WTC11 (cell line): ENCODE measurements at regions not wholly inside any gene's neighbourhood (a gene's known extent, or its start where the extent isn't known, plus 50 kb on each side); places are given as distances from the start of the nearest gene placed in this dataset.

Experiments used
- ATAC-seq: fragments of 200-7000 bp; cut with Tn5 transposase; 2 replicates; pipeline ENCODE4 v1.10.0; 2021; ENCODE audit warnings: mild to moderate bottlenecking, moderate library complexity
- CTCF ChIA-PET: fragments of 300-600 bp; sonication (Branson Sonifier 250); formaldehyde crosslinking; loops from one replicate; lab custom pipeline; 2021; ENCODE audit warnings: antibody characterized with exemption; lab: Charles Lee
- POLR2A ChIA-PET: fragments of 350-600 bp; sonication (Branson Sonifier 250); formaldehyde crosslinking; loops from one replicate; lab custom pipeline; 2021; ENCODE audit warnings: antibody characterized with exemption; lab: Charles Lee
- DNase-seq: peaks from one replicate; pipeline ENCODE4 v3.0.0; 2021; ENCODE audit warnings: low spot score
- H3K27ac Mint-ChIP-seq: 2 replicates; pipeline ENCODE4 v1.8.0; 2021; ENCODE audit warnings: mixed read lengths
- H3K27me3 Mint-ChIP-seq: 2 replicates; pipeline ENCODE4 v1.8.0; 2021; ENCODE audit warnings: low read depth, mild to moderate bottlenecking, moderate library complexity, mixed read lengths
- H3K36me3 Mint-ChIP-seq: 2 replicates; pipeline ENCODE4 v1.8.0; 2021; ENCODE audit warnings: mixed read lengths
- H3K4me1 Mint-ChIP-seq: 2 replicates; pipeline ENCODE4 v1.8.0; 2022; ENCODE audit warnings: mixed read lengths
- H3K4me3 Mint-ChIP-seq: 2 replicates; pipeline ENCODE4 v1.8.0; 2021; ENCODE audit warnings: mild to moderate bottlenecking, moderate library complexity, mixed read lengths
- H3K9me3 Mint-ChIP-seq: 2 replicates; pipeline ENCODE4 v1.8.0; 2021; ENCODE audit warnings: mixed read lengths
- ATF1 ChIP-seq: sonication (generic); formaldehyde crosslinking; IDR thresholded peaks from 2 replicates; pipeline ENCODE4 v1.8.1; 2023; ENCODE audit warnings: mild to moderate bottlenecking, moderate library complexity, missing genetic modification reagents
- CREB1 ChIP-seq: sonication (generic); formaldehyde crosslinking; IDR thresholded peaks from 2 replicates; pipeline ENCODE4 v1.8.0; 2023; ENCODE audit warnings: mild to moderate bottlenecking, missing genetic modification reagents
- GRHL2 ChIP-seq: fragments of 250-450 bp; sonication (Bioruptor Pico); IDR thresholded peaks from 2 replicates; pipeline ENCODE4 v1.8.0; 2022; ENCODE audit warnings: mild to moderate bottlenecking, moderate library complexity; ENCODE audit not compliant: insufficient replicate concordance, severe bottlenecking
- GTF2I ChIP-seq: fragments of 250-450 bp; sonication (Bioruptor Pico); conservative IDR thresholded peaks from 2 replicates; pipeline ENCODE4 v1.4.0; 2021; ENCODE audit warnings: mild to moderate bottlenecking
- KAT7 ChIP-seq: sonication (generic); formaldehyde crosslinking; IDR thresholded peaks from 2 replicates; pipeline ENCODE4 v1.8.1; 2023; ENCODE audit warnings: missing genetic modification reagents, mild to moderate bottlenecking, borderline replicate concordance
- MYBL2 ChIP-seq: sonication (generic); formaldehyde crosslinking; IDR thresholded peaks from 2 replicates; pipeline ENCODE4 v1.8.1; 2023; ENCODE audit warnings: mild to moderate bottlenecking, moderate library complexity, missing genetic modification reagents
- SMAD3 ChIP-seq: sonication (generic); formaldehyde crosslinking; IDR thresholded peaks from 2 replicates; pipeline ENCODE4 v1.8.0; 2022; ENCODE audit warnings: missing genetic modification reagents, mild to moderate bottlenecking, borderline replicate concordance
- SP1 ChIP-seq: sonication (generic); formaldehyde crosslinking; conservative IDR thresholded peaks from 2 replicates; pipeline ENCODE4 v1.8.1; 2022; ENCODE audit warnings: missing genetic modification reagents
- TEAD1 ChIP-seq: sonication (generic); formaldehyde crosslinking; IDR thresholded peaks from 2 replicates; pipeline ENCODE4 v1.8.0; 2022; ENCODE audit warnings: mild to moderate bottlenecking, missing genetic modification reagents
- TF ChIP-seq, protein P1 (sequence below): fragments of 250-450 bp; sonication (Bioruptor Pico); IDR thresholded peaks from 2 replicates; pipeline ENCODE4 v1.9.0; 2021; ENCODE audit warnings: mild to moderate bottlenecking, borderline replicate concordance
- TF ChIP-seq, protein P2 (sequence below): sonication (generic); formaldehyde crosslinking; IDR thresholded peaks from 2 replicates; pipeline ENCODE4 v1.8.1; 2022; ENCODE audit warnings: missing genetic modification reagents, borderline replicate concordance
- TF ChIP-seq, protein P3 (sequence below): sonication (generic); formaldehyde crosslinking; IDR thresholded peaks from 2 replicates; pipeline ENCODE4 v1.8.0; 2023; ENCODE audit warnings: mild to moderate bottlenecking, missing genetic modification reagents
- TF ChIP-seq, protein P4 (sequence below): sonication (generic); formaldehyde crosslinking; IDR thresholded peaks from 2 replicates; pipeline ENCODE4 v1.8.1; 2023; ENCODE audit warnings: mild to moderate bottlenecking, moderate library complexity, missing genetic modification reagents
- TF ChIP-seq, protein P5 (sequence below): sonication (generic); formaldehyde crosslinking; IDR thresholded peaks from 2 replicates; pipeline ENCODE4 v1.8.0; 2022; ENCODE audit warnings: mild to moderate bottlenecking, missing genetic modification reagents
- TF ChIP-seq, protein P6 (sequence below): fragments of 200-600 bp; IDR thresholded peaks from 2 replicates; pipeline ENCODE4 v1.8.0; 2022; ENCODE audit warnings: antibody characterized with exemption
- TF ChIP-seq, protein P7 (sequence below): sonication (generic); formaldehyde crosslinking; IDR thresholded peaks from 2 replicates; pipeline ENCODE4 v1.8.0; 2022; ENCODE audit warnings: mild to moderate bottlenecking, missing genetic modification reagents

DNA sequence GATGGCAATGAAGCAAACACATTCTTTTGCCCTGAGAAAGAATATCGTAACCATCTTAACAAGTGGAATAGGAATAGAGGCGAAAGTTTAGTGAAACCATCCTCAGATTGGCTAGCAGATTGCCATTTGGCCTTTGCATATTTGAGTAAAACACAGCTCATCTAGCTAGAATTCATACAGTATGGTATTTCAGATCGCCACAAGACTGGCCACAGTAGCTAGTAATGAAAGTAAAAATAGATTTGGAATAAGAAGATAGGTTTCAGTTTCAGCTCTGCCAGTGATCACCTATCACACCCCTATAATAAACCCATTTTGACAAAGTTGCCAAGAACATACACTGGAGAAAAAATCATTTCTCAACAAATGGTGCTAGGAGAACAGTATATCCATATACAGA, 294.9 kb downstream of the LRRIQ3 start:
- TF ChIP-seq, protein P1, sequence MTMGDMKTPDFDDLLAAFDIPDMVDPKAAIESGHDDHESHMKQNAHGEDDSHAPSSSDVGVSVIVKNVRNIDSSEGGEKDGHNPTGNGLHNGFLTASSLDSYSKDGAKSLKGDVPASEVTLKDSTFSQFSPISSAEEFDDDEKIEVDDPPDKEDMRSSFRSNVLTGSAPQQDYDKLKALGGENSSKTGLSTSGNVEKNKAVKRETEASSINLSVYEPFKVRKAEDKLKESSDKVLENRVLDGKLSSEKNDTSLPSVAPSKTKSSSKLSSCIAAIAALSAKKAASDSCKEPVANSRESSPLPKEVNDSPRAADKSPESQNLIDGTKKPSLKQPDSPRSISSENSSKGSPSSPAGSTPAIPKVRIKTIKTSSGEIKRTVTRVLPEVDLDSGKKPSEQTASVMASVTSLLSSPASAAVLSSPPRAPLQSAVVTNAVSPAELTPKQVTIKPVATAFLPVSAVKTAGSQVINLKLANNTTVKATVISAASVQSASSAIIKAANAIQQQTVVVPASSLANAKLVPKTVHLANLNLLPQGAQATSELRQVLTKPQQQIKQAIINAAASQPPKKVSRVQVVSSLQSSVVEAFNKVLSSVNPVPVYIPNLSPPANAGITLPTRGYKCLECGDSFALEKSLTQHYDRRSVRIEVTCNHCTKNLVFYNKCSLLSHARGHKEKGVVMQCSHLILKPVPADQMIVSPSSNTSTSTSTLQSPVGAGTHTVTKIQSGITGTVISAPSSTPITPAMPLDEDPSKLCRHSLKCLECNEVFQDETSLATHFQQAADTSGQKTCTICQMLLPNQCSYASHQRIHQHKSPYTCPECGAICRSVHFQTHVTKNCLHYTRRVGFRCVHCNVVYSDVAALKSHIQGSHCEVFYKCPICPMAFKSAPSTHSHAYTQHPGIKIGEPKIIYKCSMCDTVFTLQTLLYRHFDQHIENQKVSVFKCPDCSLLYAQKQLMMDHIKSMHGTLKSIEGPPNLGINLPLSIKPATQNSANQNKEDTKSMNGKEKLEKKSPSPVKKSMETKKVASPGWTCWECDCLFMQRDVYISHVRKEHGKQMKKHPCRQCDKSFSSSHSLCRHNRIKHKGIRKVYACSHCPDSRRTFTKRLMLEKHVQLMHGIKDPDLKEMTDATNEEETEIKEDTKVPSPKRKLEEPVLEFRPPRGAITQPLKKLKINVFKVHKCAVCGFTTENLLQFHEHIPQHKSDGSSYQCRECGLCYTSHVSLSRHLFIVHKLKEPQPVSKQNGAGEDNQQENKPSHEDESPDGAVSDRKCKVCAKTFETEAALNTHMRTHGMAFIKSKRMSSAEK: no peak
- TF ChIP-seq, protein P2, sequence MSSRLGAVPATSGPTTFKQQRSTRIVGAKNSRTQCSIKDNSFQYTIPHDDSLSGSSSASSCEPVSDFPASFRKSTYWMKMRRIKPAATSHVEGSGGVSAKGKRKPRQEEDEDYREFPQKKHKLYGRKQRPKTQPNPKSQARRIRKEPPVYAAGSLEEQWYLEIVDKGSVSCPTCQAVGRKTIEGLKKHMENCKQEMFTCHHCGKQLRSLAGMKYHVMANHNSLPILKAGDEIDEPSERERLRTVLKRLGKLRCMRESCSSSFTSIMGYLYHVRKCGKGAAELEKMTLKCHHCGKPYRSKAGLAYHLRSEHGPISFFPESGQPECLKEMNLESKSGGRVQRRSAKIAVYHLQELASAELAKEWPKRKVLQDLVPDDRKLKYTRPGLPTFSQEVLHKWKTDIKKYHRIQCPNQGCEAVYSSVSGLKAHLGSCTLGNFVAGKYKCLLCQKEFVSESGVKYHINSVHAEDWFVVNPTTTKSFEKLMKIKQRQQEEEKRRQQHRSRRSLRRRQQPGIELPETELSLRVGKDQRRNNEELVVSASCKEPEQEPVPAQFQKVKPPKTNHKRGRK: no peak
- TF ChIP-seq, protein P3, sequence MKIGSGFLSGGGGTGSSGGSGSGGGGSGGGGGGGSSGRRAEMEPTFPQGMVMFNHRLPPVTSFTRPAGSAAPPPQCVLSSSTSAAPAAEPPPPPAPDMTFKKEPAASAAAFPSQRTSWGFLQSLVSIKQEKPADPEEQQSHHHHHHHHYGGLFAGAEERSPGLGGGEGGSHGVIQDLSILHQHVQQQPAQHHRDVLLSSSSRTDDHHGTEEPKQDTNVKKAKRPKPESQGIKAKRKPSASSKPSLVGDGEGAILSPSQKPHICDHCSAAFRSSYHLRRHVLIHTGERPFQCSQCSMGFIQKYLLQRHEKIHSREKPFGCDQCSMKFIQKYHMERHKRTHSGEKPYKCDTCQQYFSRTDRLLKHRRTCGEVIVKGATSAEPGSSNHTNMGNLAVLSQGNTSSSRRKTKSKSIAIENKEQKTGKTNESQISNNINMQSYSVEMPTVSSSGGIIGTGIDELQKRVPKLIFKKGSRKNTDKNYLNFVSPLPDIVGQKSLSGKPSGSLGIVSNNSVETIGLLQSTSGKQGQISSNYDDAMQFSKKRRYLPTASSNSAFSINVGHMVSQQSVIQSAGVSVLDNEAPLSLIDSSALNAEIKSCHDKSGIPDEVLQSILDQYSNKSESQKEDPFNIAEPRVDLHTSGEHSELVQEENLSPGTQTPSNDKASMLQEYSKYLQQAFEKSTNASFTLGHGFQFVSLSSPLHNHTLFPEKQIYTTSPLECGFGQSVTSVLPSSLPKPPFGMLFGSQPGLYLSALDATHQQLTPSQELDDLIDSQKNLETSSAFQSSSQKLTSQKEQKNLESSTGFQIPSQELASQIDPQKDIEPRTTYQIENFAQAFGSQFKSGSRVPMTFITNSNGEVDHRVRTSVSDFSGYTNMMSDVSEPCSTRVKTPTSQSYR (CRISPR knock-in tag): no peak
- no peak for TF ChIP-seq KAT7 (CRISPR knock-in tag)
- TF ChIP-seq, protein P4, sequence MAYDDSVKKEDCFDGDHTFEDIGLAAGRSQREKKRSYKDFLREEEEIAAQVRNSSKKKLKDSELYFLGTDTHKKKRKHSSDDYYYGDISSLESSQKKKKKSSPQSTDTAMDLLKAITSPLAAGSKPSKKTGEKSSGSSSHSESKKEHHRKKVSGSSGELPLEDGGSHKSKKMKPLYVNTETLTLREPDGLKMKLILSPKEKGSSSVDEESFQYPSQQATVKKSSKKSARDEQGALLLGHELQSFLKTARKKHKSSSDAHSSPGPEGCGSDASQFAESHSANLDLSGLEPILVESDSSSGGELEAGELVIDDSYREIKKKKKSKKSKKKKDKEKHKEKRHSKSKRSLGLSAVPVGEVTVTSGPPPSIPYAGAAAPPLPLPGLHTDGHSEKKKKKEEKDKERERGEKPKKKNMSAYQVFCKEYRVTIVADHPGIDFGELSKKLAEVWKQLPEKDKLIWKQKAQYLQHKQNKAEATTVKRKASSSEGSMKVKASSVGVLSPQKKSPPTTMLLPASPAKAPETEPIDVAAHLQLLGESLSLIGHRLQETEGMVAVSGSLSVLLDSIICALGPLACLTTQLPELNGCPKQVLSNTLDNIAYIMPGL (CRISPR knock-in tag): no peak
- TF ChIP-seq, protein P5, sequence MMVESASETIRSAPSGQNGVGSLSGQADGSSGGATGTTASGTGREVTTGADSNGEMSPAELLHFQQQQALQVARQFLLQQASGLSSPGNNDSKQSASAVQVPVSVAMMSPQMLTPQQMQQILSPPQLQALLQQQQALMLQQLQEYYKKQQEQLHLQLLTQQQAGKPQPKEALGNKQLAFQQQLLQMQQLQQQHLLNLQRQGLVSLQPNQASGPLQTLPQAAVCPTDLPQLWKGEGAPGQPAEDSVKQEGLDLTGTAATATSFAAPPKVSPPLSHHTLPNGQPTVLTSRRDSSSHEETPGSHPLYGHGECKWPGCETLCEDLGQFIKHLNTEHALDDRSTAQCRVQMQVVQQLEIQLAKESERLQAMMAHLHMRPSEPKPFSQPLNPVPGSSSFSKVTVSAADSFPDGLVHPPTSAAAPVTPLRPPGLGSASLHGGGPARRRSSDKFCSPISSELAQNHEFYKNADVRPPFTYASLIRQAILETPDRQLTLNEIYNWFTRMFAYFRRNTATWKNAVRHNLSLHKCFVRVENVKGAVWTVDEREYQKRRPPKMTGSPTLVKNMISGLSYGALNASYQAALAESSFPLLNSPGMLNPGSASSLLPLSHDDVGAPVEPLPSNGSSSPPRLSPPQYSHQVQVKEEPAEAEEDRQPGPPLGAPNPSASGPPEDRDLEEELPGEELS (CRISPR knock-in tag): no peak
- no peak for TF ChIP-seq GRHL2 (CRISPR knock-in tag)
- TF ChIP-seq MYBL2 (CRISPR knock-in tag): no peak
- no peak for TF ChIP-seq CREB1 (CRISPR knock-in tag)
- TF ChIP-seq, protein P6, sequence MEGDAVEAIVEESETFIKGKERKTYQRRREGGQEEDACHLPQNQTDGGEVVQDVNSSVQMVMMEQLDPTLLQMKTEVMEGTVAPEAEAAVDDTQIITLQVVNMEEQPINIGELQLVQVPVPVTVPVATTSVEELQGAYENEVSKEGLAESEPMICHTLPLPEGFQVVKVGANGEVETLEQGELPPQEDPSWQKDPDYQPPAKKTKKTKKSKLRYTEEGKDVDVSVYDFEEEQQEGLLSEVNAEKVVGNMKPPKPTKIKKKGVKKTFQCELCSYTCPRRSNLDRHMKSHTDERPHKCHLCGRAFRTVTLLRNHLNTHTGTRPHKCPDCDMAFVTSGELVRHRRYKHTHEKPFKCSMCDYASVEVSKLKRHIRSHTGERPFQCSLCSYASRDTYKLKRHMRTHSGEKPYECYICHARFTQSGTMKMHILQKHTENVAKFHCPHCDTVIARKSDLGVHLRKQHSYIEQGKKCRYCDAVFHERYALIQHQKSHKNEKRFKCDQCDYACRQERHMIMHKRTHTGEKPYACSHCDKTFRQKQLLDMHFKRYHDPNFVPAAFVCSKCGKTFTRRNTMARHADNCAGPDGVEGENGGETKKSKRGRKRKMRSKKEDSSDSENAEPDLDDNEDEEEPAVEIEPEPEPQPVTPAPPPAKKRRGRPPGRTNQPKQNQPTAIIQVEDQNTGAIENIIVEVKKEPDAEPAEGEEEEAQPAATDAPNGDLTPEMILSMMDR: no peak
- TF ChIP-seq SMAD3 (CRISPR knock-in tag): no peak
- no peak for TF ChIP-seq TEAD1 (CRISPR knock-in tag)
- TF ChIP-seq ATF1 (CRISPR knock-in tag): no peak
- no peak for TF ChIP-seq GTF2I (CRISPR knock-in tag)
- TF ChIP-seq, protein P7, sequence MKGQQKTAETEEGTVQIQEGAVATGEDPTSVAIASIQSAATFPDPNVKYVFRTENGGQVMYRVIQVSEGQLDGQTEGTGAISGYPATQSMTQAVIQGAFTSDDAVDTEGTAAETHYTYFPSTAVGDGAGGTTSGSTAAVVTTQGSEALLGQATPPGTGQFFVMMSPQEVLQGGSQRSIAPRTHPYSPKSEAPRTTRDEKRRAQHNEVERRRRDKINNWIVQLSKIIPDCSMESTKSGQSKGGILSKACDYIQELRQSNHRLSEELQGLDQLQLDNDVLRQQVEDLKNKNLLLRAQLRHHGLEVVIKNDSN (CRISPR knock-in tag): no peak
- no peak for TF ChIP-seq SP1 (CRISPR knock-in tag)
- ChIA-PET POLR2A (no interaction called here), CTCF (interaction anchor here (0.6 kb wide), 1 partner anchor 194 kb away, joined by 3 read pairs; no protein-coding TSS in a partner anchor)
- Mint-ChIP-seq H3K9me3 (no peaks in the 10 kb centered on the region), H3K36me3 (no peaks in the 10 kb centered on the region), H3K27ac (no peak overlapping the region), H3K4me3 (no peak overlapping the region), H3K4me1 (peaks cover 12% of the 10 kb centered on the region), H3K27me3 (no peaks in the 10 kb centered on the region)
- DNase-seq: no peak
- no peak for ATAC-seq
